A673 (cell line): ENCODE measurements at regions not wholly inside any gene's neighbourhood (a gene's known extent, or its start where the extent isn't known, plus 50 kb on each side); places are given as distances from the start of the nearest gene placed in this dataset.

Experiments used
- CTCF ChIP-seq: fragments of 300-800, 200-600 bp; sonication (generic); conservative IDR thresholded peaks from 2 replicates; pipeline ENCODE4 v1.5.1; 2017; ENCODE audit warnings: low read depth, mild to moderate bottlenecking, antibody characterized with exemption, low read length, moderate library complexity, mixed read lengths
- EZH2 ChIP-seq: fragments of 200-600 bp; sonication (generic); IDR thresholded peaks from 2 replicates; pipeline ENCODE4 v1.6.1; 2017; ENCODE audit warnings: borderline replicate concordance, low read depth, mild to moderate bottlenecking, mixed read lengths, antibody characterized with exemption, low read length; ENCODE audit not compliant: poor library complexity, severe bottlenecking

DNA sequence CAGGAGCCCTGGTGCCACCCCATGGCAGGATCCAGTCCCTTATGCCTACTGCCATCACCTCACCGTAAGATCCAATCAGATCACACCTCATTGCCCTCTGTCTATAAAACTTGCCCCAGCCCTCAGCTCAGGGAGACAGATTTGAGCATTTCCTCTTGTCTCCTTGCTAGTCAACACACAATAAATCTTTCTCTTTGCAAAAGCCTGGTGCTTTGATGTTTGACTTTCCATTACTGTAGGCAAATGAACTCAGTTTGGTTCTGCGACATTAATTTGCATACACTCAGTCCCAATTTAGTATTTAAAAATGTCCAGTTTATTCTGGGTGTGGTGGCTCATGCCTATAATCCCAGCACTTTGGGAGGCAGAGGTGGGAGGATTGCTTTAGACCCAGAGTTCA is 188.4 kb downstream of the AEBP2 start:
- TF ChIP-seq CTCF (no peak), EZH2 (no peak)
